DND-41 (cell line): ENCODE measurements at regions not wholly inside any gene's neighbourhood (a gene's known extent, or its start where the extent isn't known, plus 50 kb on each side); places are given as distances from the start of the nearest gene placed in this dataset.

ENCODE experiments used
- ATAC-seq: fragments of 200-7000 bp; cut with Tn5 transposase; 3 replicates; pipeline ENCODE4 v1.9.1; 2021; ENCODE audit warnings: low read depth; ENCODE audit not compliant: insufficient read depth
- DNase-seq: peaks from one replicate; pipeline ENCODE4 v3.0.0-alpha.2; 2020
- H2AFZ ChIP-seq: 2 replicates; pipeline ENCODE4 v1.6.0; 2012; ENCODE audit warnings: low read depth, low read length
- H3K27ac ChIP-seq: 2 replicates; pipeline ENCODE4 v1.5.1; 2012; ENCODE audit warnings: low read length, inconsistent platforms
- H3K27me3 ChIP-seq: fragments of 200-600 bp; sonication (generic); 2 replicates; pipeline ENCODE4 v1.6.0; 2012; ENCODE audit warnings: low read length, mild to moderate bottlenecking, inconsistent platforms; ENCODE audit not compliant: insufficient read depth, poor library complexity
- H3K36me3 ChIP-seq: 2 replicates; pipeline ENCODE4 v1.5.1; 2012; ENCODE audit warnings: low read length, inconsistent platforms; ENCODE audit not compliant: insufficient read depth
- H3K4me1 ChIP-seq: 2 replicates; pipeline ENCODE4 v1.5.1; 2012; ENCODE audit warnings: mild to moderate bottlenecking, low read length; ENCODE audit not compliant: insufficient read depth
- H3K4me2 ChIP-seq: 2 replicates; pipeline ENCODE4 v1.6.0; 2012; ENCODE audit warnings: mild to moderate bottlenecking, moderate library complexity, low read length, inconsistent platforms; ENCODE audit not compliant: insufficient read depth
- H3K4me3 ChIP-seq, 2 experiments: fragments of 200-600 bp in 1 of 2; shearing (Covaris generic) in 1 of 2; 2 replicates each; pipeline ENCODE4 v1.5.1; 2012 to 2016; ENCODE audit warnings: inconsistent platforms in 2 of 2, low read length in 2 of 2, mild to moderate bottlenecking in 2 of 2, low read depth in 1 of 2, moderate library complexity in 1 of 2
- H3K79me2 ChIP-seq: 2 replicates; pipeline ENCODE4 v1.6.0; 2012; ENCODE audit warnings: low read length, inconsistent platforms; ENCODE audit not compliant: insufficient read depth
- H3K9ac ChIP-seq: 2 replicates; pipeline ENCODE4 v1.6.0; 2012; ENCODE audit warnings: low read depth, mild to moderate bottlenecking, inconsistent platforms, low read length, moderate library complexity
- H3K9me3 ChIP-seq: 2 replicates; pipeline ENCODE4 v1.5.1; 2012; ENCODE audit warnings: low read length, moderate library complexity, mild to moderate bottlenecking, inconsistent platforms; ENCODE audit not compliant: insufficient read depth, severe bottlenecking
- H4K20me1 ChIP-seq: 2 replicates; pipeline ENCODE4 v1.6.0; 2012; ENCODE audit warnings: low read length; ENCODE audit not compliant: insufficient read depth
- EZH2 ChIP-seq: IDR thresholded peaks from 3 replicates; pipeline ENCODE4 v1.6.1; 2012; ENCODE audit warnings: borderline replicate concordance, low read depth, mild to moderate bottlenecking, moderate library complexity, low read length, inconsistent platforms; ENCODE audit not compliant: severe bottlenecking
- TF ChIP-seq, protein P1 (sequence below): IDR thresholded peaks from 2 replicates; pipeline ENCODE4 v1.5.1; 2012; ENCODE audit warnings: borderline replicate concordance, low read length, moderate library complexity, mild to moderate bottlenecking; ENCODE audit not compliant: poor library complexity, severe bottlenecking; ENCODE audit errors: extremely low read depth

DNA sequence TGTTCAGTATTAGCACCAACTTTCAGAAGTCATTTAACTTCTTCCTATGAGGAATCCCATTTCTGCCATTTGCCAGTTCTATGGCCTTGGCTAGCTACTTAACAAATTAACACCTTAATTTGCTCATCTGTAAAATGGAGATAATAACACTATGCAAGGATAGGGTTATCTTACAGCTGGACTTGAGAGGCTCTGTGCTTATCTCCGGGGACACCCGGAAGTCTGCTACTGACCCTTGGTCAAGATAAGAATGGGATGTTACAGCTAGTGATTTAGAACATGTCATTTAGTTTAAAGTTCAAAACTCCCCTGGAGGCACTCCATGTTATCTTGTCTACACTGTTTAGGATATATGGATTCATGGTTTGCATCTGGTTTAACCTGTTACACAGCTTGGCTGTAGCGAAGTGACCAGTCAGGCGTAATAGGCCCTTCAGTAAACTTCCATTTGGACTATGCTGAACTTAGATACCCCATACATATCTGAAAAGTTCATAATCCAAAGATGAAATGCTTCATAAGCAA is 156.0 kb upstream of the CD96 start:
- Histone ChIP-seq H3K36me3 (no peaks in the 10 kb centered on the region), H3K79me2 (no peaks in the 10 kb centered on the region), H3K9ac (no peak overlapping the region), H3K27me3 (no peaks in the 10 kb centered on the region), H3K4me3 (no peak overlapping the region), H4K20me1 (no peaks in the 10 kb centered on the region), H3K27ac (no peak overlapping the region), H2AFZ (no peak overlapping the region), H3K4me2 (no peak overlapping the region), H3K9me3 (no peaks in the 10 kb centered on the region), H3K4me1 (no peaks in the 10 kb centered on the region)
- ATAC-seq (no peak), DNase-seq (no peak)
- no peak for TF ChIP-seq EZH2
- TF ChIP-seq, protein P1, sequence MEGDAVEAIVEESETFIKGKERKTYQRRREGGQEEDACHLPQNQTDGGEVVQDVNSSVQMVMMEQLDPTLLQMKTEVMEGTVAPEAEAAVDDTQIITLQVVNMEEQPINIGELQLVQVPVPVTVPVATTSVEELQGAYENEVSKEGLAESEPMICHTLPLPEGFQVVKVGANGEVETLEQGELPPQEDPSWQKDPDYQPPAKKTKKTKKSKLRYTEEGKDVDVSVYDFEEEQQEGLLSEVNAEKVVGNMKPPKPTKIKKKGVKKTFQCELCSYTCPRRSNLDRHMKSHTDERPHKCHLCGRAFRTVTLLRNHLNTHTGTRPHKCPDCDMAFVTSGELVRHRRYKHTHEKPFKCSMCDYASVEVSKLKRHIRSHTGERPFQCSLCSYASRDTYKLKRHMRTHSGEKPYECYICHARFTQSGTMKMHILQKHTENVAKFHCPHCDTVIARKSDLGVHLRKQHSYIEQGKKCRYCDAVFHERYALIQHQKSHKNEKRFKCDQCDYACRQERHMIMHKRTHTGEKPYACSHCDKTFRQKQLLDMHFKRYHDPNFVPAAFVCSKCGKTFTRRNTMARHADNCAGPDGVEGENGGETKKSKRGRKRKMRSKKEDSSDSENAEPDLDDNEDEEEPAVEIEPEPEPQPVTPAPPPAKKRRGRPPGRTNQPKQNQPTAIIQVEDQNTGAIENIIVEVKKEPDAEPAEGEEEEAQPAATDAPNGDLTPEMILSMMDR, result no peak

- ATAC-seq (peak; percentile 99), DNase-seq (peak; percentile 67)
- H3K4me2 ChIP-seq, result no peak overlapping the region
- H3K36me3 ChIP-seq, result no peaks in the 10 kb centered on the region
- peaks cover 19% of the 10 kb centered on the region for H3K9me3 ChIP-seq
- peak overlapping the region; percentile 66 for H3K27ac ChIP-seq
- TF ChIP-seq, protein P1, result peak; percentile 39
- TF ChIP-seq EZH2, result no peak
- H4K20me1 ChIP-seq, result no peaks in the 10 kb centered on the region
- H2AFZ ChIP-seq, result no peak overlapping the region
- H3K4me3 ChIP-seq, result no peak overlapping the region
- no peaks in the 10 kb centered on the region for H3K27me3 ChIP-seq
- no peak overlapping the region for H3K9ac ChIP-seq
- no peaks in the 10 kb centered on the region for H3K79me2 ChIP-seq
- H3K4me1 ChIP-seq, result peaks cover 11% of the 10 kb centered on the region; the same call in 1 of the 2 replicates
Observed at GRCh38 chr3:111392894-111393398, 149.1 kb upstream of the CD96 start.

DNA sequence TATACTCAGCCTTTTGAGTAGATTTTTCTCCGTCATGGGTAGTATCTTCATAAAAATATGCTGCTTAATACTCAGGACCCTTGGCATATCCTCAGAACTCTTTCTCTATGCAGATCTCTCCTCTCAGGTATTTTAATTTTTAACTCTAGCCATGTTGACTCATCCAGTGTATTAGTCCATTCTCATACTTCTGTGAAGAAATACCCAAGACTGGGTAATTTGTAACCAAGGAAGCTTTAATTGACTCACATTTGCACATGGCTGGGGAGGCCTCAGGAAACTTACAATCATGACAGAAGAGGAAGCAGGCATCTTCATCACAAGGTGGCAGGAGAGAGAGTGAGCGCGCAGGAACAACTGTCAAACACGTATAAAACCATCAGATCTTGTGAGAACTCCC is 129.3 kb upstream of the CD96 start:
- Histone ChIP-seq H3K36me3 (no peaks in the 10 kb centered on the region), H2AFZ (peak overlapping the region; percentile 8; the same call in 1 of the 2 replicates), H3K27ac (no peak overlapping the region), H3K4me2 (no peak overlapping the region), H3K9me3 (peaks cover 2% of the 10 kb centered on the region), H3K4me1 (no peaks in the 10 kb centered on the region), H3K79me2 (no peaks in the 10 kb centered on the region), H3K9ac (no peak overlapping the region), H3K4me3 (no peak overlapping the region), H4K20me1 (no peaks in the 10 kb centered on the region), H3K27me3 (no peaks in the 10 kb centered on the region)
- DNase-seq (no peak), ATAC-seq (no peak)
- TF ChIP-seq EZH2, result no peak
- TF ChIP-seq, protein P1, result no peak
